A549 (cell line): ENCODE measurements at regions not wholly inside any gene's neighbourhood (a gene's known extent, or its start where the extent isn't known, plus 50 kb on each side); places are given as distances from the start of the nearest gene placed in this dataset.

ENCODE experiments used
- CTCF ChIP-seq: fragments of >200 bp; sonication (Bioruptor Twin); formaldehyde crosslinking; IDR thresholded peaks from 3 replicates; pipeline ENCODE4 v1.5.1; 2016
- ESRRA ChIP-seq: fragments of 150-350 bp; IDR thresholded peaks from 2 replicates; pipeline ENCODE4 v1.6.1; 2014; ENCODE audit warnings: mild to moderate bottlenecking, low read length, borderline replicate concordance
- GATA3 ChIP-seq: IDR thresholded peaks from 2 replicates; pipeline ENCODE4 v1.6.1; 2012; ENCODE audit warnings: borderline replicate concordance
- MYC ChIP-seq: IDR thresholded peaks from 2 replicates; pipeline ENCODE4 v1.6.1; 2012; ENCODE audit warnings: mild to moderate bottlenecking, inconsistent platforms, low read length, improper control_type of control experiment, borderline replicate concordance
- NPAS2 ChIP-seq: fragments of 250-450 bp; sonication (Bioruptor Pico); IDR thresholded peaks from 2 replicates; pipeline ENCODE4 v1.8.0; 2022; ENCODE audit warnings: mild to moderate bottlenecking, moderate library complexity, borderline replicate concordance
- ZNF302 ChIP-seq: fragments of 250-450 bp; sonication (Bioruptor Pico); IDR thresholded peaks from 2 replicates; pipeline ENCODE4 v1.9.0; 2021; ENCODE audit warnings: inconsistent platforms, mild to moderate bottlenecking, moderate library complexity

- TF ChIP-seq NPAS2 (CRISPR knock-in tag) (no peak), GATA3 (no peak), ZNF302 (CRISPR knock-in tag) (no peak), CTCF (no peak), ESRRA (no peak), MYC (no peak)
Measured at GRCh38 chr6:9236443-9236842, 801.1 kb upstream of the SLC35B3 start.
